ENCODE measurements at regions not wholly inside any gene's neighbourhood (a gene's known extent, or its start where the extent isn't known, plus 50 kb on each side); places are given as distances from the start of the nearest gene placed in this dataset.

DNA sequence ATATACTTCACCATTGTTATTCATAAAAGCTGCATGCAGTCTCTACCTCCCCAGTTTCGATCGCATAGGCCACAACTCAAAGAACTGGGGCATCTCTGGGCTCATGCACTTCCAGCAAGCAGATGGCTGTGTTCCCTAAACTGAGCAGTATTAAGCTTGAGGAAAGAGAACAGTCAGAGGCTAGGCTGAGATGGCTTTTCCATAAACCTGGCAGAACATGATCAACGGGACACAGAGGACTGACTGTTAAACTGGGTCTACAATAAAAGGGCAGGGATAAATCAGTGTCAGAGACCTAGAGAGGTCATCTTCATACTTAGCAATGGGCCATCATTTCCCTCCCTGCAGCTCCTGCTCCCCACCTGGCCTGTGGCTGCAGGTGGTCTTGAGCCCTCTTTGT, 171.0 kb upstream of the NECTIN1 start:
- 65 to 67% methylated on average over 3 of the region's 3 CpGs for whole genome bisulfite sequencing, 2 donors

DNA sequence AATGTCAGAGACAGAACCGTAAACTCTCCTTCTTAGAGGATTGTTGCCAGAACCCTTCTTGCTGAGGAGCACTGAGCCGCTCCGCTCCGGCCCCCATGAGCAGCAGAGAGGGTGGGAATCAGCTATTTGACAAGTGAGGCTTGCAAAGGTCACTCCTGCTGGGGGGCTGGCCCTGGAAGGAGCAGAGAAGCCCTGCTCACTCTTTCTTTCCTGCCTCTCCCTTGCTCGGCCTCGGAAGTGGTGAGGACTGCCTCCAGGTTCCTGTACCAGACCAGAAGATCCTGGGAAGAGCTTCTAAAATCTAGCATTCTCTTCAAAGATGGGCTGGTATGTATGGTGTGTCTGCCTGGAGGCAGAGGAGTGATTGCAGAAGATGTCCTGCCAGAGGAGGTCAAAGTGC, 168.6 kb upstream of the NECTIN1 start:
- H3K27me3 ChIP-seq (ENCODE audit: control insufficient read depth in 1 of 2, insufficient read depth in 2 of 2, low read length in 2 of 2), result no peaks in the 10 kb centered on the region
- no peak overlapping the region for H3K4me3 ChIP-seq (ENCODE audit: low read depth in 1 of 2, low read length in 2 of 2)
- no peaks in the 10 kb centered on the region for H3K36me3 ChIP-seq (ENCODE audit: control insufficient read depth in 2 of 2, insufficient read depth in 2 of 2, low read length in 1 of 2)
- no peak overlapping the region for H3K27ac ChIP-seq (ENCODE audit: low read depth in 2 of 2, low read length in 1 of 2)
- no peaks in the 10 kb centered on the region for H3K9me3 ChIP-seq (ENCODE audit: control insufficient read depth in 2 of 2, insufficient read depth in 1 of 2, low read depth in 1 of 2, low read length in 1 of 2)
- no peaks in the 10 kb centered on the region for H3K4me1 ChIP-seq (ENCODE audit: control insufficient read depth in 2 of 2, insufficient read depth in 2 of 2, low read length in 1 of 2)
- WGBS, 2 donors, result 82 to 87% methylated on average over 6 of the region's 6 CpGs

More for the DNA sequence above, 171.0 kb upstream of the NECTIN1 start:
- peaks cover 0 to 15% of the 10 kb centered on the region in 2 donors for H3K4me1 ChIP-seq (ENCODE audit: control insufficient read depth in 2 of 2, insufficient read depth in 2 of 2, low read length in 1 of 2)
- no peaks in the 10 kb centered on the region for H3K9me3 ChIP-seq (ENCODE audit: control insufficient read depth in 2 of 2, insufficient read depth in 1 of 2, low read depth in 1 of 2, low read length in 1 of 2)
- no peaks in the 10 kb centered on the region for H3K36me3 ChIP-seq (ENCODE audit: control insufficient read depth in 2 of 2, insufficient read depth in 2 of 2, low read length in 1 of 2)
- no peaks in the 10 kb centered on the region for H3K27me3 ChIP-seq (ENCODE audit: control insufficient read depth in 1 of 2, insufficient read depth in 2 of 2, low read length in 2 of 2)
- no peak overlapping the region for H3K4me3 ChIP-seq (ENCODE audit: low read depth in 1 of 2, low read length in 2 of 2)
- no peak overlapping the region for H3K27ac ChIP-seq (ENCODE audit: low read depth in 2 of 2, low read length in 1 of 2)

DNA sequence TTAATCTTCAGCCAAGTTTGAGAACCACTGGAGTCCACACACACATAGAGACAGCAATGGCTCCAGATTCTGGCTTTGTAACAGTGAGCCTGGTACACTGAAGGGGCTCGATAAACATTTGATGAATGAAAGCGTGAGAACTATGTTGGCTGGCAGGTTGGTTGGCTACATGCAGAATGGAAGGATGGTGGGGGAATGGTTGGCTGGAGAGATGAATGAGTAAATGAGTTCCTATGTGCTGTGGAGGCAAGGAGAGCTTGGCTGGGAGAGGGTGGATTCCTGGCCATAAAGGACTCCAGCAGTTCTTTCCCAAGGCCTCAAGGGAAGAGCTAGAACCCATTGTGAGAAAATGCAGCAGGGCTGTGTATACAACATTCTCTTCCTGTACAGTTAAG, 168.0 kb upstream of the NECTIN1 start:
- Histone ChIP-seq H3K4me1 (ENCODE audit: control insufficient read depth in 2 of 2, insufficient read depth in 2 of 2, low read length in 1 of 2) (no peaks in the 10 kb centered on the region), H3K4me3 (ENCODE audit: low read depth in 1 of 2, low read length in 2 of 2) (no peak overlapping the region), H3K27me3 (ENCODE audit: control insufficient read depth in 1 of 2, insufficient read depth in 2 of 2, low read length in 2 of 2) (no peaks in the 10 kb centered on the region), H3K36me3 (ENCODE audit: control insufficient read depth in 2 of 2, insufficient read depth in 2 of 2, low read length in 1 of 2) (no peaks in the 10 kb centered on the region), H3K27ac (ENCODE audit: low read depth in 2 of 2, low read length in 1 of 2) (no peak overlapping the region), H3K9me3 (ENCODE audit: control insufficient read depth in 2 of 2, insufficient read depth in 1 of 2, low read depth in 1 of 2, low read length in 1 of 2) (no peaks in the 10 kb centered on the region)
- WGBS, 2 donors, result 48 to 61% methylated on average over 2 of the region's 2 CpGs

DNA sequence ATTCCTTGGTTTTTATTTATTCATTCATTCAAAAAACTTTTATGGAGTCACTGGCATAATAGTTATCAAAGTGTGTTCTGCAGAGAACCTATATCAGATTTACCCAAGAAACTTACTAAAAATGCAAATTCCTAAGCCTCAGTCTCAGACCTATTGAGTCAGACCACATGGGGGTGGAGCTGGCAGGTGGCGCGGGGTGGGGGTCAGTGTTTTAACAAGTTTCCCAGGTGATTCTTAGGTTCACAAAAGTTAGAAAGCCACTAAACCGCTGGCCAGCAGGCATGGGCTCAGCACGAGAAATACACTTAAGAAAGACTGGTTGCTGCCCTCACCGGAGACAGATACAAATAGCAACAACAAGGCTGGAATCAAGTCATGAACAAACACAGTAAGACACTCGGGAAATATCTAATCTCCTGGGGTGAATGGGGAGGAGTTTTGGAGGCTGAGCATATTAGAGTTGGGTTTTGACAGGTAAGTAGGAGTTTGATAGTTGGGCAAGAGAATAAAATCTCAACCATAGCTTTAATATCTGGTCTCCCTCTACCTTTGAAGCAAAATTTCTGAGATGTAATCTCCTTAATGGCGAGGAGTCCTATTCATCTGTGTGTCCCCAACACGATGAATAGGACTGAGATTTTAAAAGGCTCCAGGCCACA, 167.5 kb upstream of the NECTIN1 start:
- H3K4me3 ChIP-seq (ENCODE audit: low read depth in 1 of 2, low read length in 2 of 2), result no peak overlapping the region
- no peaks in the 10 kb centered on the region for H3K36me3 ChIP-seq (ENCODE audit: control insufficient read depth in 2 of 2, insufficient read depth in 2 of 2, low read length in 1 of 2)
- no peaks in the 10 kb centered on the region for H3K9me3 ChIP-seq (ENCODE audit: control insufficient read depth in 2 of 2, insufficient read depth in 1 of 2, low read depth in 1 of 2, low read length in 1 of 2)
- no peaks in the 10 kb centered on the region for H3K4me1 ChIP-seq (ENCODE audit: control insufficient read depth in 2 of 2, insufficient read depth in 2 of 2, low read length in 1 of 2)
- no peak overlapping the region for H3K27ac ChIP-seq (ENCODE audit: low read depth in 2 of 2, low read length in 1 of 2)
- no peaks in the 10 kb centered on the region for H3K27me3 ChIP-seq (ENCODE audit: control insufficient read depth in 1 of 2, insufficient read depth in 2 of 2, low read length in 2 of 2)
- 77 to 85% methylated on average over 8 of the region's 8 CpGs for WGBS, 2 donors

DNA sequence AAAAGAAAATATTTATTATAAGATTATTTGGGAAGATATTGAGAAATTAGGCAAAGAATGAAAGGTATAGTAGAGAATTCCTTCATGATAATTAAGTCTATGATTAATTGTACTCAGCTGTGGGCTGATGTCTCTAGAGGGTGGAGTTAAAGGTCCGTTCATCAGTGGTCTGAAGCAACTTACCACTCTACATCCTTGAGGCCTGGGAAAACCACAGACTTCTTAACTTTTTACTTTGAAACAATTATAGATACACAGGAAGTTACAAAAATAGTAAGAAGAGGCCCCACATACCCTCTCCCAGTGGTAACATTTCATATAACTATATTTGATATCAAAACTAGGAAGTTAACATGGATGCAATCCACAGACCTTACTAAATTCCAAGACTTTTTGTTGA, 167.0 kb upstream of the NECTIN1 start:
- H3K9me3 ChIP-seq (ENCODE audit: control insufficient read depth in 2 of 2, insufficient read depth in 1 of 2, low read depth in 1 of 2, low read length in 1 of 2), result no peaks in the 10 kb centered on the region
- no peak overlapping the region for H3K27ac ChIP-seq (ENCODE audit: low read depth in 2 of 2, low read length in 1 of 2)
- no peaks in the 10 kb centered on the region for H3K36me3 ChIP-seq (ENCODE audit: control insufficient read depth in 2 of 2, insufficient read depth in 2 of 2, low read length in 1 of 2)
- H3K4me1 ChIP-seq (ENCODE audit: control insufficient read depth in 2 of 2, insufficient read depth in 2 of 2, low read length in 1 of 2), result no peaks in the 10 kb centered on the region
- no peaks in the 10 kb centered on the region for H3K27me3 ChIP-seq (ENCODE audit: control insufficient read depth in 1 of 2, insufficient read depth in 2 of 2, low read length in 2 of 2)
- WGBS, 2 donors, result 59% methylated on average over 1 of the region's 1 CpG
- H3K4me3 ChIP-seq (ENCODE audit: low read depth in 1 of 2, low read length in 2 of 2), result no peak overlapping the region

DNA sequence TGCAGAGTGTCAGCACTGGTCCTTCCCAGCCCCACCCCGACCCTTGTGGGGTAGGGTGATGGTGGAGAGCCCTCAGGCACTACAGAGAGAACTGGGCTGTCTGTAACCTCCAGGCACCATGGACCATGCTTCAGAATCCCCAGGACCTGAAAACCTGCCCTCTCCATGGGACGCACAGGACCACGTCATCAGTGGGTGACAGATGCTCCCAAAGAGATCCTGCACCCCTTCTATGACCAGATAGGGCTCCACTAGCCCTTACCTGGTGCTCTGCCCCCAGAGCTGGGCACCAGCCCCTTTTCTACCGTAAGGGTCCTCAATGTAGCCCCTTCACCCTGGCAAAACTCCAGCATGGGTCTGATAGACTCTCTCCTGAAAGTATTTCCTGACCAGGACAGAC, 165.9 kb upstream of the NECTIN1 start:
- no peaks in the 10 kb centered on the region for H3K36me3 ChIP-seq (ENCODE audit: control insufficient read depth in 2 of 2, insufficient read depth in 2 of 2, low read length in 1 of 2)
- H3K9me3 ChIP-seq (ENCODE audit: control insufficient read depth in 2 of 2, insufficient read depth in 1 of 2, low read depth in 1 of 2, low read length in 1 of 2), result no peaks in the 10 kb centered on the region
- H3K27me3 ChIP-seq (ENCODE audit: control insufficient read depth in 1 of 2, insufficient read depth in 2 of 2, low read length in 2 of 2), result no peaks in the 10 kb centered on the region
- 93 to 94% methylated on average over 4 of the region's 4 CpGs for WGBS, 2 donors
- H3K4me1 ChIP-seq (ENCODE audit: control insufficient read depth in 2 of 2, insufficient read depth in 2 of 2, low read length in 1 of 2), result no peaks in the 10 kb centered on the region
- no peak overlapping the region for H3K27ac ChIP-seq (ENCODE audit: low read depth in 2 of 2, low read length in 1 of 2)
- no peak overlapping the region for H3K4me3 ChIP-seq (ENCODE audit: low read depth in 1 of 2, low read length in 2 of 2)

DNA sequence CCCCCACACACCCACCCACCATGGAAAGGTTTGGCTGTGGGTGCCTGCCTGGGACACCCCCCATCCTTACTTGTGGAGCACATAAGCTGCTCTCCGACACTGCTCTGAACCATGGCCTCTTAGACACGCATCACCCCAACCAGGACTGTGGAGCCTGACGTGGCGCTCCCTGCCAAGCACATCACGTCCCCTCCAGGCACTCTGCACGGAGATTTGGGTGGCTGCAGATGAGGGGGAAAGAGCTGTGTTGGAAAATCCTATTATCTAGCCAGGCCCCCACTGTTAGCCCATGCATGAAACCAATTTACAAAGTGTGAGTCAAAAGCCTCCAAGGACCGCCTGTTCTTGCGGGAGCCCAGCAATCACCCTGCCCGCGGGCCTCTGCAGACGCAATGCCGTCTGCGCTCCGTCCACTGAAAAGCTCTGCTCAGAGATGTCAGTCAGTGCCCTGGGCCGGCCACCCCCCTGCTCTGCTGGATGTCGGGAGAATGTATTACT, 163.4 kb upstream of the NECTIN1 start:
- 68 to 72% methylated on average over 16 of the region's 16 CpGs for WGBS, 2 donors
- H3K4me3 ChIP-seq (ENCODE audit: low read depth in 1 of 2, low read length in 2 of 2), result no peak overlapping the region
- H3K27ac ChIP-seq (ENCODE audit: low read depth in 2 of 2, low read length in 1 of 2), result no peak overlapping the region
- no peaks in the 10 kb centered on the region for H3K4me1 ChIP-seq (ENCODE audit: control insufficient read depth in 2 of 2, insufficient read depth in 2 of 2, low read length in 1 of 2)
- no peaks in the 10 kb centered on the region for H3K27me3 ChIP-seq (ENCODE audit: control insufficient read depth in 1 of 2, insufficient read depth in 2 of 2, low read length in 2 of 2)
- no peaks in the 10 kb centered on the region for H3K36me3 ChIP-seq (ENCODE audit: control insufficient read depth in 2 of 2, insufficient read depth in 2 of 2, low read length in 1 of 2)
- H3K9me3 ChIP-seq (ENCODE audit: control insufficient read depth in 2 of 2, insufficient read depth in 1 of 2, low read depth in 1 of 2, low read length in 1 of 2), result no peaks in the 10 kb centered on the region

DNA sequence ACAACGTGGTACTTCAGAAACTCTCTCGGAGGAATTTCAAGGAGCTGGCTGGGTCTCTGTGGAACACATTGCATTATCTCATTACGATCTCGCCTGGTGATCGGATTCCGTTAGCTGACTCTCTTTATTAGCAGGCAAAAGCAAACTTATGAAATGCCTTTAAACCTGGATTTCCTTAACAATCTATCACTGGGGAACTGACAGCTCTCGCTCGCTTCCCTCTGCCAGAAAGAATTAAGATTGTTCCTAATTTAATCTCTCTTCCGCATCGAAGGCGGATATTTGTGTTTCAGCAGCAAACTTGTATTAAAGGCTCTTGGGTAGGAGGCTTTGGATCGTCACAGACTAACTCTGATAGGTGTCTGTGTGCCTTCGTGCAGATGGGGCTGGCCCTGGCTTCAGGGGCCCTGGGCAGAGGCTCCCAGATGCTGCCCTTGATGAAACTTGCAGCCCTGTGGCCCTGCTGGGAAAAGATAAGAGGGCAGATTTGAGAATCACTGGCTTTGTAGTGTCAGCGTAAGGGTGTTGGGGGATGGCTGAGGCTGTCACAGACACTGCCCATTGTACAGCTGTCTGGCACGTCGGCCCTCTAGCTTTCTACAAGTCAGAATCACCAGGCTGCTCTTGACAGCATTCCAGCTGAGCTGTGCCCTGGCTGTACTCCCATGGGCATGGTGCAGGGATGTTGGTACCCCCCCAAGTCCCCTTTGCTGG, 162.2 kb upstream of the NECTIN1 start:
- no peak overlapping the region for H3K27ac ChIP-seq (ENCODE audit: low read depth in 2 of 2, low read length in 1 of 2)
- no peak overlapping the region for H3K4me3 ChIP-seq (ENCODE audit: low read depth in 1 of 2, low read length in 2 of 2)
- no peaks in the 10 kb centered on the region for H3K4me1 ChIP-seq (ENCODE audit: control insufficient read depth in 2 of 2, insufficient read depth in 2 of 2, low read length in 1 of 2)
- no peaks in the 10 kb centered on the region for H3K36me3 ChIP-seq (ENCODE audit: control insufficient read depth in 2 of 2, insufficient read depth in 2 of 2, low read length in 1 of 2)
- H3K27me3 ChIP-seq (ENCODE audit: control insufficient read depth in 1 of 2, insufficient read depth in 2 of 2, low read length in 2 of 2), result no peaks in the 10 kb centered on the region
- 50 to 56% methylated on average over 16 of the region's 16 CpGs for WGBS, 2 donors
- H3K9me3 ChIP-seq (ENCODE audit: control insufficient read depth in 2 of 2, insufficient read depth in 1 of 2, low read depth in 1 of 2, low read length in 1 of 2), result no peaks in the 10 kb centered on the region

DNA sequence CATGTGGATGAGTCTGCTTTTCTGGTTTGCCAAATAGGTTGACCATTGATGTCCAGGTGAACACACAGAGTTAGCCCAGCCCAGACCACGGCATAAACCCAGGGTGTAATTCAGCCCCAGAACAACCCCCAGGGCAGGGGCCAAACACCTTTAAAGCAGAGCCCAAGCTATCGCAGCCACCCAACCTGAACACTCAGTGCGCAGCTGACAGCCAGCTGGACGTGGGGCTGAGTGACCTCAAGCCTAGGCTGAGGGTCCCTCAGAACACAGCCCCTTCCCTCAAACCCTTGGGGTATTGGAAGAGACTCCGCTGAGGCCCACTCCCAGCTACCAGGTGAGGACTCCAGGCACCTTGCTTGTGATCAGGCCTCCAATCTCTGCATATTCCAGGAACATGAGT, 161.5 kb upstream of the NECTIN1 start:
- 89 to 90% methylated on average over 5 of the region's 5 CpGs for WGBS, 2 donors
- Histone ChIP-seq H3K4me3 (ENCODE audit: low read depth in 1 of 2, low read length in 2 of 2) (no peak overlapping the region), H3K4me1 (ENCODE audit: control insufficient read depth in 2 of 2, insufficient read depth in 2 of 2, low read length in 1 of 2) (peaks cover 0 to 2% of the 10 kb centered on the region in 2 donors), H3K9me3 (ENCODE audit: control insufficient read depth in 2 of 2, insufficient read depth in 1 of 2, low read depth in 1 of 2, low read length in 1 of 2) (no peaks in the 10 kb centered on the region), H3K27me3 (ENCODE audit: control insufficient read depth in 1 of 2, insufficient read depth in 2 of 2, low read length in 2 of 2) (no peaks in the 10 kb centered on the region), H3K36me3 (ENCODE audit: control insufficient read depth in 2 of 2, insufficient read depth in 2 of 2, low read length in 1 of 2) (no peaks in the 10 kb centered on the region), H3K27ac (ENCODE audit: low read depth in 2 of 2, low read length in 1 of 2) (no peak overlapping the region)
